ENCODE measurements at regions not wholly inside any gene's neighbourhood (a gene's known extent, or its start where the extent isn't known, plus 50 kb on each side); places are given as distances from the start of the nearest gene placed in this dataset.

GRCh38 chr5:1736889-1737711, 62.5 kb downstream of the MRPL36 start:
- DNase-seq (ENCODE audit: low spot score), result peak; percentile 81
- no peak overlapping the region for H3K4me3 Mint-ChIP-seq (ENCODE audit: unreplicated experiment)
- H3K9me3 Mint-ChIP-seq (ENCODE audit: low read depth), result peaks cover 30% of the 10 kb centered on the region
- TF ChIP-seq, protein P1, sequence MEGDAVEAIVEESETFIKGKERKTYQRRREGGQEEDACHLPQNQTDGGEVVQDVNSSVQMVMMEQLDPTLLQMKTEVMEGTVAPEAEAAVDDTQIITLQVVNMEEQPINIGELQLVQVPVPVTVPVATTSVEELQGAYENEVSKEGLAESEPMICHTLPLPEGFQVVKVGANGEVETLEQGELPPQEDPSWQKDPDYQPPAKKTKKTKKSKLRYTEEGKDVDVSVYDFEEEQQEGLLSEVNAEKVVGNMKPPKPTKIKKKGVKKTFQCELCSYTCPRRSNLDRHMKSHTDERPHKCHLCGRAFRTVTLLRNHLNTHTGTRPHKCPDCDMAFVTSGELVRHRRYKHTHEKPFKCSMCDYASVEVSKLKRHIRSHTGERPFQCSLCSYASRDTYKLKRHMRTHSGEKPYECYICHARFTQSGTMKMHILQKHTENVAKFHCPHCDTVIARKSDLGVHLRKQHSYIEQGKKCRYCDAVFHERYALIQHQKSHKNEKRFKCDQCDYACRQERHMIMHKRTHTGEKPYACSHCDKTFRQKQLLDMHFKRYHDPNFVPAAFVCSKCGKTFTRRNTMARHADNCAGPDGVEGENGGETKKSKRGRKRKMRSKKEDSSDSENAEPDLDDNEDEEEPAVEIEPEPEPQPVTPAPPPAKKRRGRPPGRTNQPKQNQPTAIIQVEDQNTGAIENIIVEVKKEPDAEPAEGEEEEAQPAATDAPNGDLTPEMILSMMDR (IDR thresholded peaks at IDR 0.05), result no peak
- H3K4me1 Mint-ChIP-seq (ENCODE audit: low read depth), result no peaks in the 10 kb centered on the region
- peaks cover 4% of the 10 kb centered on the region for H3K36me3 Mint-ChIP-seq (ENCODE audit: low read depth)
- peaks cover 16% of the 10 kb centered on the region for H3K27me3 Mint-ChIP-seq (ENCODE audit: low read depth)
- no peak overlapping the region for H3K27ac Mint-ChIP-seq (ENCODE audit: unreplicated experiment)

DNA sequence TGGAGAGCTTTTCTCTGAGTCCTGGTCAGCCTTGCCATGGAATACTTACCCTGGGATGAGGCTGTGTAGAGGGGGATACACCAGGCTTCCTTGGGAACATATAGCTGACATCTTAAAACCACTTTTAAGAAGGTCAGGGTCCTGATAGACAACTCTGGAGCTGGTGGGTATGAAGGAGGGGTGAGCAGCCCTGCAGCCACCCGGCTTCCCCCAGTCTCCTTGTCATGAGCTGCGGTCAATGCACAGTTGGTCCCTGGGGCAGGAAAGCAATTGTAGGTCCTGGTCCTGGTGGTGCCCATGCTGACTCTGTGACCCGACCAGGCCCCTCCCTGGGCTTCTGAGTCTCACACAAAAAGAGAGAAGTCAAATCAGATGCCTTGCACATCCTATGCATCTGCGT, 63.6 kb downstream of the MRPL36 start:
- TF ChIP-seq, protein P1 (IDR thresholded peaks at IDR 0.05), result no peak
- no peak overlapping the region for H3K27ac Mint-ChIP-seq (ENCODE audit: unreplicated experiment)
- peaks cover 4% of the 10 kb centered on the region for H3K36me3 Mint-ChIP-seq (ENCODE audit: low read depth)

DNA sequence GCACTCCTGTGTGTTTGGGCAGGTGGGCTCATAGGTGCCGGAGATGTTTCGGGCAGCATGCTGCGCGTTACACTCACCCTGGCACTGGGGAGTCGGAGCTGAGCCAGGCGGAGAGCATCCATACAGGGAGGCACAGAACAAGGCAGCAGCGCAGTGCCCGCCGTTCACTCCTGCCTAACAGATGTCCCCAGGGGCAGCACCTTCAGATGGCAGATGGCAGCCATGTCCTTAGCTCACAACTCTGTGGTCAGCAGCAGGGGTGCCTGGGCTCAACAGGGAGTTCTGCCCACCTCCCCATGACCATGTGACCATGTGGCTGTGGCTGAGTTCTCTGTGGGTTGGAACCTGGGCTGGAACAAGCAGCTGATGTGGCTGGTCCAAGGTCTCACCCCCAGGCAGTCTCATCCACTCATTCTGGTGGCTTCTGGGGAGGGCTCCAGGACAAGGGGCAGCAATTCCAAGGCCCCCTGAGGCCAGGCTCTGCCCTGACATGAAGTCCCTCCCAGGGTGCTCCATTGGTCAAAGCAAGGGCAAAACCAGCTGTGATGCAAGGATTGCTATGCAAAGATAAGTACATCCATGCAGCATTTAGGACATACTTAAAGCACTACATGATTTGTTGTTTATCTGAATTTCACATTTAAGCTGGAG, 64.2 kb downstream of the MRPL36 start:
- TF ChIP-seq, protein P1 (IDR thresholded peaks at IDR 0.05), result no peak
- peak; percentile 83 for DNase-seq (ENCODE audit: low spot score)
- H3K4me1 Mint-ChIP-seq (ENCODE audit: low read depth), result no peaks in the 10 kb centered on the region
- no peaks in the 10 kb centered on the region for H3K36me3 Mint-ChIP-seq (ENCODE audit: low read depth)
- H3K27ac Mint-ChIP-seq (ENCODE audit: unreplicated experiment), result no peak overlapping the region
- H3K4me3 Mint-ChIP-seq (ENCODE audit: unreplicated experiment), result no peak overlapping the region
- peaks cover 21% of the 10 kb centered on the region for H3K27me3 Mint-ChIP-seq (ENCODE audit: low read depth)
- peaks cover 15% of the 10 kb centered on the region for H3K9me3 Mint-ChIP-seq (ENCODE audit: low read depth)

More for the DNA sequence above, 63.6 kb downstream of the MRPL36 start:
- H3K9me3 Mint-ChIP-seq (ENCODE audit: low read depth), result peaks cover 21% of the 10 kb centered on the region
- DNase-seq (ENCODE audit: low spot score), result no peak
- H3K27me3 Mint-ChIP-seq (ENCODE audit: low read depth), result peaks cover 18% of the 10 kb centered on the region
- no peaks in the 10 kb centered on the region for H3K4me1 Mint-ChIP-seq (ENCODE audit: low read depth)
- no peak overlapping the region for H3K4me3 Mint-ChIP-seq (ENCODE audit: unreplicated experiment)

DNA sequence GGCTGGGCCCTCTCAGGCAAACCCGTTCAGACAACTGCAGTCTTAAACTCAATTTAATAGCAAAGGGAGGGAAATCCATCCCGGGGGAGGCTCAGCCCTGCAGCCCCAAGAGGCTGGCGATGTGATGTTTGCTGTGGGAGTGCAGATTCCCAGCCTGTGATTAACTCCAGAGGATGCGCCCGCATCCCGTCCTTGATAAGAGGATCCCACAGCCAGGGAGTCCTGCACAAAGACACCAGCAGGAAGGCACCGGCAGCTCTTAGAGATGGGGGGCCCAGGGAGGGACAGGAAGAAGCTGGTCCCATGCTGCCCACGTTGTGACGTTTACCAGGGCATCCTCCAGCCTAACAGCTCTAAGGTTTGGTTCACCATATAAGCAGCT, 64.7 kb downstream of the MRPL36 start:
- Mint-ChIP-seq H3K27me3 (ENCODE audit: low read depth) (peaks cover 24% of the 10 kb centered on the region), H3K4me3 (ENCODE audit: unreplicated experiment) (no peak overlapping the region)

DNA sequence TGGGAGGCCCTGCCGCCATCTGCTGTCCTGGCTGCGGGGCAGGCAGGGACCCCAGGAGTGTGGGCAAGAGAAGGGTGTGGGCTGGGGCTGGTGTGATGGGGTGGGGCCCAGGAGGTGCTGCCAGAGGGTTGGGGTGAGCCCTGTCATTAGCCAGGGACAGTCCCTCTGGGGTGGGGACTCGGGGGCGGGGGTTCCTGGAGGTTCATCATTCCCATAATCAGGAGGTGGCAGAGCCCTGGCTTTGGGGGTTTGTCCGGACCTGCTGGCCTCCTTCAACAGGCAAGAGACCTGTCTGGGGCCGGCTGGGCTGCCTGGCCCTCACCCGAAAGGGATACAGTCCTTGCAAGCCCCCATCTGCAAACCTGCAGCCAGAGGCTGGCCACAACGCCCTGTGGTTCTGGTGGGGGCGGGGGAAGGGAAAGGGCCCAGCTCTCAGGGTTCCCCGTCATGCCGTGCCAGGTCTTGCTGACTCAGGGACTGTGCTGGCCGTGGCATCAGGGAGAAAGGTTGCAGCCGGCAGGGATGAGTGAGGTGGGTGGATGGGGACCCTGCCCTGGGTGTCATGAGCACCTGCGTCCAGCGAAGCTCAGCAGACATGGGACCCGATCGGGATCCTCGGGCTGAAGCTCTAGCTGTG, 65.2 kb downstream of the MRPL36 start:
- Mint-ChIP-seq H3K9me3 (ENCODE audit: low read depth) (peaks cover 4% of the 10 kb centered on the region), H3K36me3 (ENCODE audit: low read depth) (no peaks in the 10 kb centered on the region), H3K27me3 (ENCODE audit: low read depth) (peaks cover 24% of the 10 kb centered on the region), H3K4me1 (ENCODE audit: low read depth) (no peaks in the 10 kb centered on the region), H3K4me3 (ENCODE audit: unreplicated experiment) (no peak overlapping the region), H3K27ac (ENCODE audit: unreplicated experiment) (no peak overlapping the region)
- TF ChIP-seq, protein P1 (IDR thresholded peaks at IDR 0.05), result no peak
- peak; percentile 83 for DNase-seq (ENCODE audit: low spot score)

More for the DNA sequence above, 64.7 kb downstream of the MRPL36 start:
- DNase-seq (ENCODE audit: low spot score), result no peak
- TF ChIP-seq, protein P1 (IDR thresholded peaks at IDR 0.05), result no peak
- peaks cover 9% of the 10 kb centered on the region for H3K9me3 Mint-ChIP-seq (ENCODE audit: low read depth)
- H3K27ac Mint-ChIP-seq (ENCODE audit: unreplicated experiment), result no peak overlapping the region
- no peaks in the 10 kb centered on the region for H3K4me1 Mint-ChIP-seq (ENCODE audit: low read depth)
- H3K36me3 Mint-ChIP-seq (ENCODE audit: low read depth), result no peaks in the 10 kb centered on the region

Measured in chondrocyte (in vitro differentiated cells).